ENCODE measurements at regions not wholly inside any gene's neighbourhood (a gene's known extent, or its start where the extent isn't known, plus 50 kb on each side); places are given as distances from the start of the nearest gene placed in this dataset.

DNA sequence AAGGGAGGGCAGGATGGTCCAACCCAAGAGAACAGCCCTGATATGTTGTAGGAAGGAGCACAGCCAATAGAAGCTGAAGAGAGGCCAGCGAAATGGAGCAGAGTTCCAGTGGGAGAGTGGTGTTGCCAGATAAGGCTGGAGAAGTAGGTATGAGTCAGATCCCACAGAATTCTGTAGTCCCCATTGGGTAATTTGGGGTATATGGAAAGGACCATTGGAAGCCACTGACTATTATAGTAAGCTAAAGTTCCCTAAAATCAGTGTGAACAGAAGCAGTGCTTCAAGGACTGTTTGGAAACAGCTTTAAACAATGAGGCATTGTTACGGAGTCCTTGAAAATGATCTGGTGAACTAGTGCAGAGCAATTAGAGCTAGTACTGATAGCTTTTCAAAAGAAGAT, 63.0 kb downstream of the DISP1 start:
- Histone ChIP-seq H3K36me3 (ENCODE audit: control insufficient read depth in 4 of 4, insufficient read depth in 3 of 4, low read depth in 1 of 4, low read length in 3 of 4) (no peaks in the 10 kb centered on the region), H3K27me3 (ENCODE audit: control insufficient read depth in 4 of 4, insufficient read depth in 4 of 4, low read length in 3 of 4) (no peaks in the 10 kb centered on the region), H3K9me3 (ENCODE audit: control insufficient read depth in 4 of 4, low read length in 3 of 4) (no peaks in the 10 kb centered on the region), H3K4me3 (ENCODE audit: low read depth in 1 of 3, low read length in 3 of 3) (no peak overlapping the region), H3K9ac (ENCODE audit: low read depth in 1 of 2, low read length in 2 of 2) (no peak overlapping the region), H3K27ac (ENCODE audit: low read depth in 1 of 2, low read length in 2 of 2) (no peak overlapping the region), H3K4me1 (ENCODE audit: control insufficient read depth in 4 of 4, insufficient read depth in 4 of 4, low read length in 3 of 4) (no peaks in the 10 kb centered on the region)
- no peak for TF ChIP-seq RAD21 (IDR thresholded peaks at IDR 0.05)
- no peak for TF ChIP-seq FOXA1 (IDR thresholded peaks at IDR 0.05)
- no peak for TF ChIP-seq TAF1 (conservative IDR thresholded peaks at IDR 0.05)
- TF ChIP-seq FOXA2 (IDR thresholded peaks at IDR 0.05) = no peak
- TF ChIP-seq, protein P1, sequence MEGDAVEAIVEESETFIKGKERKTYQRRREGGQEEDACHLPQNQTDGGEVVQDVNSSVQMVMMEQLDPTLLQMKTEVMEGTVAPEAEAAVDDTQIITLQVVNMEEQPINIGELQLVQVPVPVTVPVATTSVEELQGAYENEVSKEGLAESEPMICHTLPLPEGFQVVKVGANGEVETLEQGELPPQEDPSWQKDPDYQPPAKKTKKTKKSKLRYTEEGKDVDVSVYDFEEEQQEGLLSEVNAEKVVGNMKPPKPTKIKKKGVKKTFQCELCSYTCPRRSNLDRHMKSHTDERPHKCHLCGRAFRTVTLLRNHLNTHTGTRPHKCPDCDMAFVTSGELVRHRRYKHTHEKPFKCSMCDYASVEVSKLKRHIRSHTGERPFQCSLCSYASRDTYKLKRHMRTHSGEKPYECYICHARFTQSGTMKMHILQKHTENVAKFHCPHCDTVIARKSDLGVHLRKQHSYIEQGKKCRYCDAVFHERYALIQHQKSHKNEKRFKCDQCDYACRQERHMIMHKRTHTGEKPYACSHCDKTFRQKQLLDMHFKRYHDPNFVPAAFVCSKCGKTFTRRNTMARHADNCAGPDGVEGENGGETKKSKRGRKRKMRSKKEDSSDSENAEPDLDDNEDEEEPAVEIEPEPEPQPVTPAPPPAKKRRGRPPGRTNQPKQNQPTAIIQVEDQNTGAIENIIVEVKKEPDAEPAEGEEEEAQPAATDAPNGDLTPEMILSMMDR (IDR thresholded peaks at IDR 0.05; ENCODE audit: low read depth, low read length, missing input control) = no peak
- TF ChIP-seq, protein P2, sequence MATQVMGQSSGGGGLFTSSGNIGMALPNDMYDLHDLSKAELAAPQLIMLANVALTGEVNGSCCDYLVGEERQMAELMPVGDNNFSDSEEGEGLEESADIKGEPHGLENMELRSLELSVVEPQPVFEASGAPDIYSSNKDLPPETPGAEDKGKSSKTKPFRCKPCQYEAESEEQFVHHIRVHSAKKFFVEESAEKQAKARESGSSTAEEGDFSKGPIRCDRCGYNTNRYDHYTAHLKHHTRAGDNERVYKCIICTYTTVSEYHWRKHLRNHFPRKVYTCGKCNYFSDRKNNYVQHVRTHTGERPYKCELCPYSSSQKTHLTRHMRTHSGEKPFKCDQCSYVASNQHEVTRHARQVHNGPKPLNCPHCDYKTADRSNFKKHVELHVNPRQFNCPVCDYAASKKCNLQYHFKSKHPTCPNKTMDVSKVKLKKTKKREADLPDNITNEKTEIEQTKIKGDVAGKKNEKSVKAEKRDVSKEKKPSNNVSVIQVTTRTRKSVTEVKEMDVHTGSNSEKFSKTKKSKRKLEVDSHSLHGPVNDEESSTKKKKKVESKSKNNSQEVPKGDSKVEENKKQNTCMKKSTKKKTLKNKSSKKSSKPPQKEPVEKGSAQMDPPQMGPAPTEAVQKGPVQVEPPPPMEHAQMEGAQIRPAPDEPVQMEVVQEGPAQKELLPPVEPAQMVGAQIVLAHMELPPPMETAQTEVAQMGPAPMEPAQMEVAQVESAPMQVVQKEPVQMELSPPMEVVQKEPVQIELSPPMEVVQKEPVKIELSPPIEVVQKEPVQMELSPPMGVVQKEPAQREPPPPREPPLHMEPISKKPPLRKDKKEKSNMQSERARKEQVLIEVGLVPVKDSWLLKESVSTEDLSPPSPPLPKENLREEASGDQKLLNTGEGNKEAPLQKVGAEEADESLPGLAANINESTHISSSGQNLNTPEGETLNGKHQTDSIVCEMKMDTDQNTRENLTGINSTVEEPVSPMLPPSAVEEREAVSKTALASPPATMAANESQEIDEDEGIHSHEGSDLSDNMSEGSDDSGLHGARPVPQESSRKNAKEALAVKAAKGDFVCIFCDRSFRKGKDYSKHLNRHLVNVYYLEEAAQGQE (IDR thresholded peaks at IDR 0.05) = no peak
- TF ChIP-seq SP1 (IDR thresholded peaks at IDR 0.05) = no peak
- TF ChIP-seq RXRA (IDR thresholded peaks at IDR 0.05) = no peak
- TF ChIP-seq NR2F2 (IDR thresholded peaks at IDR 0.05) = no peak
- no peak for TF ChIP-seq HNF4A (conservative IDR thresholded peaks at IDR 0.05)
- no peak for TF ChIP-seq HNF4G (IDR thresholded peaks at IDR 0.05)
- TF ChIP-seq, protein P3, sequence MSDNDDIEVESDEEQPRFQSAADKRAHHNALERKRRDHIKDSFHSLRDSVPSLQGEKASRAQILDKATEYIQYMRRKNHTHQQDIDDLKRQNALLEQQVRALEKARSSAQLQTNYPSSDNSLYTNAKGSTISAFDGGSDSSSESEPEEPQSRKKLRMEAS (IDR thresholded peaks at IDR 0.05) = no peak
- no peak for TF ChIP-seq JUND (IDR thresholded peaks at IDR 0.05)
- no peak for TF ChIP-seq GABPA (IDR thresholded peaks at IDR 0.05 in 1 of 2, conservative IDR thresholded peaks at IDR 0.05 in 1 of 2)
- TF ChIP-seq, protein P4, sequence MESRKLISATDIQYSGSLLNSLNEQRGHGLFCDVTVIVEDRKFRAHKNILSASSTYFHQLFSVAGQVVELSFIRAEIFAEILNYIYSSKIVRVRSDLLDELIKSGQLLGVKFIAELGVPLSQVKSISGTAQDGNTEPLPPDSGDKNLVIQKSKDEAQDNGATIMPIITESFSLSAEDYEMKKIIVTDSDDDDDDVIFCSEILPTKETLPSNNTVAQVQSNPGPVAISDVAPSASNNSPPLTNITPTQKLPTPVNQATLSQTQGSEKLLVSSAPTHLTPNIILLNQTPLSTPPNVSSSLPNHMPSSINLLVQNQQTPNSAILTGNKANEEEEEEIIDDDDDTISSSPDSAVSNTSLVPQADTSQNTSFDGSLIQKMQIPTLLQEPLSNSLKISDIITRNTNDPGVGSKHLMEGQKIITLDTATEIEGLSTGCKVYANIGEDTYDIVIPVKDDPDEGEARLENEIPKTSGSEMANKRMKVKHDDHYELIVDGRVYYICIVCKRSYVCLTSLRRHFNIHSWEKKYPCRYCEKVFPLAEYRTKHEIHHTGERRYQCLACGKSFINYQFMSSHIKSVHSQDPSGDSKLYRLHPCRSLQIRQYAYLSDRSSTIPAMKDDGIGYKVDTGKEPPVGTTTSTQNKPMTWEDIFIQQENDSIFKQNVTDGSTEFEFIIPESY (IDR thresholded peaks at IDR 0.05) = no peak
- no peak for TF ChIP-seq EGR1 (IDR thresholded peaks at IDR 0.05; ENCODE audit: low read depth in 2 of 2)
- TF ChIP-seq, protein P5, sequence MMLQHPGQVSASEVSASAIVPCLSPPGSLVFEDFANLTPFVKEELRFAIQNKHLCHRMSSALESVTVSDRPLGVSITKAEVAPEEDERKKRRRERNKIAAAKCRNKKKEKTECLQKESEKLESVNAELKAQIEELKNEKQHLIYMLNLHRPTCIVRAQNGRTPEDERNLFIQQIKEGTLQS (IDR thresholded peaks at IDR 0.05) = no peak
- WGBS = 92% methylated on average over 2 of the region's 2 CpGs
- DNase-seq (ENCODE audit: low spot score) = no peak

DNA sequence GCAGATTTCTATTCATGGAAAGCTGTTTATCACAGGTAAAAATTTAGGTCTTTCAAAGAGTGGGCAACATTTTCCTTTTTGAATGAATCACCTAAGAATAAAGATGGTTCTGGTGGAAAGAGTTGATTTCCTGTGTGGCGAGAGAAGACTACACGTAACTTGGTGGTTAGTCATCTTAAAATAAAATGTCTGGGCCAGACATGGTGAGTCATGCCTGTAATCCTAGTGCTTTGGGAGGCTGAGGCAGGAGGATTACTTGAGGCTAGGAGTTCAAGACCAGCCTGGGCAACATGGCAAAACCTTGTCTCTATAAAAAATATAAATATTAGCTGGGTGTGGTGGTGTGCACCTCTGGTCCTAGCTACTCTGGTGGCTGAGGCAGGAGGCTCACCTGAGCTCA, 65.7 kb downstream of the DISP1 start:
- Histone ChIP-seq H3K9ac (ENCODE audit: low read depth in 1 of 2, low read length in 2 of 2) (no peak overlapping the region), H3K27me3 (ENCODE audit: control insufficient read depth in 4 of 4, insufficient read depth in 4 of 4, low read length in 3 of 4) (no peaks in the 10 kb centered on the region), H3K9me3 (ENCODE audit: control insufficient read depth in 4 of 4, low read length in 3 of 4) (no peaks in the 10 kb centered on the region), H3K36me3 (ENCODE audit: control insufficient read depth in 4 of 4, insufficient read depth in 3 of 4, low read depth in 1 of 4, low read length in 3 of 4) (no peaks in the 10 kb centered on the region), H3K27ac (ENCODE audit: low read depth in 1 of 2, low read length in 2 of 2) (no peak overlapping the region), H3K4me1 (ENCODE audit: control insufficient read depth in 4 of 4, insufficient read depth in 4 of 4, low read length in 3 of 4) (no peaks in the 10 kb centered on the region), H3K4me3 (ENCODE audit: low read depth in 1 of 3, low read length in 3 of 3) (no peak overlapping the region)
- no peak for DNase-seq (ENCODE audit: low spot score)
- 83% methylated on average over 2 of the region's 2 CpGs for WGBS
- TF ChIP-seq TAF1 (conservative IDR thresholded peaks at IDR 0.05) (no peak), SP1 (IDR thresholded peaks at IDR 0.05) (no peak), NR2F2 (IDR thresholded peaks at IDR 0.05) (no peak), HNF4G (IDR thresholded peaks at IDR 0.05) (no peak), RAD21 (IDR thresholded peaks at IDR 0.05) (no peak), HNF4A (conservative IDR thresholded peaks at IDR 0.05) (no peak), FOXA2 (IDR thresholded peaks at IDR 0.05) (no peak), FOXA1 (IDR thresholded peaks at IDR 0.05) (no peak), GABPA (IDR thresholded peaks at IDR 0.05 in 1 of 2, conservative IDR thresholded peaks at IDR 0.05 in 1 of 2) (no peak)
- TF ChIP-seq, protein P1 (IDR thresholded peaks at IDR 0.05; ENCODE audit: low read depth, low read length, missing input control) = no peak
- TF ChIP-seq, protein P4 (IDR thresholded peaks at IDR 0.05) = no peak
- TF ChIP-seq, protein P5 (IDR thresholded peaks at IDR 0.05) = no peak
- TF ChIP-seq, protein P3 (IDR thresholded peaks at IDR 0.05) = no peak
